HT1080 (cell line): ENCODE measurements at regions not wholly inside any gene's neighbourhood (a gene's known extent, or its start where the extent isn't known, plus 50 kb on each side); places are given as distances from the start of the nearest gene placed in this dataset.
A peak's percentile ranks its signal among the peaks of the same experiment; 100 is the strongest.

Experiments used
- DNase-seq: peaks from one replicate; pipeline ENCODE4 v3.0.0-alpha.2; 2015; ENCODE audit warnings: low read depth

- no peak for DNase-seq
Measured at GRCh38 chr11:91170711-91171110, 947.9 kb upstream of the CHORDC1 start.

- DNase-seq: no peak
Measured at GRCh38 chr11:91164452-91164822, 941.6 kb upstream of the CHORDC1 start.

GRCh38 chr11:91163619-91164451 lies 941.0 kb upstream of the CHORDC1 start:
- DNase-seq: peak; percentile 16

- DNase-seq: no peak
Measured at GRCh38 chr11:91160661-91161060, 937.8 kb upstream of the CHORDC1 start.

- DNase-seq: peak; percentile 47
Measured at GRCh38 chr11:91158891-91159537, 936.2 kb upstream of the CHORDC1 start.

- no peak for DNase-seq
Measured at GRCh38 chr11:91158297-91158696, 935.4 kb upstream of the CHORDC1 start.

GRCh38 chr11:91156041-91156440 lies 933.2 kb upstream of the CHORDC1 start:
- no peak for DNase-seq

GRCh38 chr11:91147885-91148284 lies 925.0 kb upstream of the CHORDC1 start:
- DNase-seq: no peak

GRCh38 chr11:91141655-91142054 lies 918.8 kb upstream of the CHORDC1 start:
- no peak for DNase-seq

- DNase-seq: peak; percentile 66
Measured at GRCh38 chr11:91136631-91137030, 913.8 kb upstream of the CHORDC1 start.

- DNase-seq: no peak
Measured at GRCh38 chr11:91133361-91133760, 910.5 kb upstream of the CHORDC1 start.

- no peak for DNase-seq
Measured at GRCh38 chr11:91129596-91129995, 906.7 kb upstream of the CHORDC1 start.

- no peak for DNase-seq
Measured at GRCh38 chr11:91124363-91124762, 901.5 kb upstream of the CHORDC1 start.

- no peak for DNase-seq
Measured at GRCh38 chr11:91115116-91115515, 892.3 kb upstream of the CHORDC1 start.

GRCh38 chr11:91104237-91104636 lies 881.4 kb upstream of the CHORDC1 start:
- peak; percentile 58 for DNase-seq

GRCh38 chr11:91100427-91100826 lies 877.6 kb upstream of the CHORDC1 start:
- DNase-seq: no peak

- DNase-seq: no peak
Measured at GRCh38 chr11:91097083-91097482, 874.2 kb upstream of the CHORDC1 start.

- DNase-seq: no peak
Measured at GRCh38 chr11:91093141-91093540, 870.3 kb upstream of the CHORDC1 start.

- DNase-seq: no peak
Measured at GRCh38 chr11:91091563-91091962, 868.7 kb upstream of the CHORDC1 start.

GRCh38 chr11:91086028-91086427 lies 863.2 kb upstream of the CHORDC1 start:
- no peak for DNase-seq

GRCh38 chr11:91082255-91082654 lies 859.4 kb upstream of the CHORDC1 start:
- no peak for DNase-seq

- DNase-seq: peak; percentile 70
Measured at GRCh38 chr11:91081440-91082043, 858.7 kb upstream of the CHORDC1 start.

GRCh38 chr11:91078221-91078620 lies 855.4 kb upstream of the CHORDC1 start:
- no peak for DNase-seq
